ENCODE measurements at regions not wholly inside any gene's neighbourhood (a gene's known extent, or its start where the extent isn't known, plus 50 kb on each side); places are given as distances from the start of the nearest gene placed in this dataset.

DNA sequence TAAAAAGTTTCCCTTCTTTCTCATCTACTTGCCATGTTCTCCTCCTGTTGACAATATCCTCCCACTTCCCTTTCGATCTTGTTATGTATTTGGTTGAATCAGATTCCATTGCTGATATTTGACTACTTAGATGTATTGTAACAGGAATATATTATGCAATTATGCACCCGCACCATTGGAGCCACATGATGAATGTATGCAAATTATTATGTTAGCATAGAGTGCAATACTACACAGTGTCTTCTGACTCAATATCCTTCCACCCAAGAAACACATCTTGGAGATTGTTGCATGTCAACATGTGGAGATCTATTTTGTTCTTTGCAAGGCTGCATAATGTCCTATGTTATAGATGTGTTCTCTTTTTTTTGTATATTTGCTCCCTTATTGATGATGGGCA lies 219.2 kb upstream of the RBFOX1 start:
- TF ChIP-seq, protein P1, sequence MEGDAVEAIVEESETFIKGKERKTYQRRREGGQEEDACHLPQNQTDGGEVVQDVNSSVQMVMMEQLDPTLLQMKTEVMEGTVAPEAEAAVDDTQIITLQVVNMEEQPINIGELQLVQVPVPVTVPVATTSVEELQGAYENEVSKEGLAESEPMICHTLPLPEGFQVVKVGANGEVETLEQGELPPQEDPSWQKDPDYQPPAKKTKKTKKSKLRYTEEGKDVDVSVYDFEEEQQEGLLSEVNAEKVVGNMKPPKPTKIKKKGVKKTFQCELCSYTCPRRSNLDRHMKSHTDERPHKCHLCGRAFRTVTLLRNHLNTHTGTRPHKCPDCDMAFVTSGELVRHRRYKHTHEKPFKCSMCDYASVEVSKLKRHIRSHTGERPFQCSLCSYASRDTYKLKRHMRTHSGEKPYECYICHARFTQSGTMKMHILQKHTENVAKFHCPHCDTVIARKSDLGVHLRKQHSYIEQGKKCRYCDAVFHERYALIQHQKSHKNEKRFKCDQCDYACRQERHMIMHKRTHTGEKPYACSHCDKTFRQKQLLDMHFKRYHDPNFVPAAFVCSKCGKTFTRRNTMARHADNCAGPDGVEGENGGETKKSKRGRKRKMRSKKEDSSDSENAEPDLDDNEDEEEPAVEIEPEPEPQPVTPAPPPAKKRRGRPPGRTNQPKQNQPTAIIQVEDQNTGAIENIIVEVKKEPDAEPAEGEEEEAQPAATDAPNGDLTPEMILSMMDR (IDR thresholded peaks at IDR 0.05; ENCODE audit: extremely low read depth, missing control alignments), result no peak
- DNase-seq (ENCODE audit: low spot score), result no peak

DNA sequence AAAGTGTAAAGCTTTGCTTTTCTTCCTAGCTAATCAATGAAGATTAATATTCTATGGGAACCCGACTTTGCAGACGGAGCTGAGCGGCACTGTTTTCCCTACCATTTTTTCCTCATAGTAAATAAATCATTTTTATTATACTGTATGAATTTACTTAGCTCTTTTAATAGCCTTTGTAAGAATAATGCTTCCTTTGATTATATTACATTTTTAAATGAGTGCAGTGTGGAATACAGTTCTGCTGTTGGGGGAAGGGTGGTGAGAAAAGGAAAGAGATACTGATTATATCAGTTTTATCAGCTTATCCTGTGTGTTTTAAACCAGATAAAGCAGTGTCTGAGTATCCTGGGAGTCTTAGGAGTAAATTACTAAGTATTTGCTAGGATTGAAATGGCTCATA lies 221.4 kb upstream of the RBFOX1 start:
- TF ChIP-seq, protein P1 (IDR thresholded peaks at IDR 0.05; ENCODE audit: extremely low read depth, missing control alignments), result no peak
- DNase-seq (ENCODE audit: low spot score), result no peak

- DNase-seq (ENCODE audit: low spot score), result no peak
- TF ChIP-seq, protein P1 (IDR thresholded peaks at IDR 0.05; ENCODE audit: extremely low read depth, missing control alignments), result no peak
Measured at GRCh38 chr16:7107436-7107835, 225.2 kb upstream of the RBFOX1 start.

DNA sequence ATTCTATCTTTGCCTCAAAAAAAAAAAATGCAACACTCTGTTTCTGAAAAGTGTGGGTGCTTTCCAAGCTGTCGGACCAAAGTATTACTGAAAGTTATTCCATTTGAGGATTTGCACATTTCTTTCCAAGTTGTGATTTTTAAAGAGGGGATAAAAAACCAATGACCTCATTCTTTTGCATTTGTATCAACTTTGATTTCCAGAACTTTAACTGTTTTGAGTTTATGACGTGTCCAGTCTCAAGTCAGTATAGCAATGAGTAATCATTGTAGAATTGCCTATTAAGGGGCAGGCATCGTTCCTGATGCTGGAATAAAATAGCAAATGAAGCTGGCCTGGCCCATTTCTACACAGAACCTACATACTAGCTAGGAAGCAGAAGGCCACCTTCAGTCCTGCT lies 229.6 kb upstream of the RBFOX1 start:
- TF ChIP-seq, protein P1 (IDR thresholded peaks at IDR 0.05; ENCODE audit: extremely low read depth, missing control alignments), result no peak
- DNase-seq (ENCODE audit: low spot score), result no peak

DNA sequence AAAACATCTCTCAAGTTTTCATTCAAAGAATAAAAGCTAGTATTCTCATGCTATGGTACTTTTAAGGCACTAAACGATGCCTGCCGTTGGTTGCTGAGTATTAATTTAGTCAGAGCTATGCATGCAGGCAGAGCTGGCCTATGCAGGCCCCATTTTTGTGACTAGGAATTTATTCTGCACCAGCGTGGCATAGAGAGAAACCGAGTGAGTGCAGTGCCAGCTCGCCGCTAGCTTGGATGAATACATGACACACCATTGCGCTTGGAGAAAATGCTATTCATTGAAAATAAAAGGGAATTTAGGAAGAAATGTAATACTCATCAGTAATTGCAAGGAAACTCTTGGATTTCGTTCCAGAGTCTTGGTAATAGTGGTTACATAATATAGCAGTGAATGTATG lies 231.6 kb upstream of the RBFOX1 start:
- TF ChIP-seq, protein P1 (IDR thresholded peaks at IDR 0.05; ENCODE audit: extremely low read depth, missing control alignments), result no peak
- DNase-seq (ENCODE audit: low spot score), result no peak

GRCh38 chr16:7097518-7097917 lies 235.1 kb upstream of the RBFOX1 start:
- DNase-seq (ENCODE audit: low spot score), result no peak
- TF ChIP-seq, protein P1 (IDR thresholded peaks at IDR 0.05; ENCODE audit: extremely low read depth, missing control alignments), result no peak

GRCh38 chr16:7093511-7093910 lies 239.1 kb upstream of the RBFOX1 start:
- TF ChIP-seq, protein P1 (IDR thresholded peaks at IDR 0.05; ENCODE audit: extremely low read depth, missing control alignments), result no peak
- DNase-seq (ENCODE audit: low spot score), result no peak

Measured in GM20000 (cell line).